Right lung (tissue), 2 donors: ENCODE measurements at regions not wholly inside any gene's neighbourhood (a gene's known extent, or its start where the extent isn't known, plus 50 kb on each side); places are given as distances from the start of the nearest gene placed in this dataset.
"Not testable (repeated sequence)": the region's sequence is repeated elsewhere in the genome, so short reads cannot be mapped to it uniquely, and the experiment has no call there.

ENCODE experiments used
- DNase-seq, 2 donors: peaks; one replicate each; pipeline ENCODE4 v3.0.0-alpha.2; 2013

GRCh38 chr10:46202405-46202804 is 84.4 kb upstream of the ANTXRL start:
- not testable (repeated sequence) for DNase-seq

GRCh38 chr10:46204482-46205102 is 82.2 kb upstream of the ANTXRL start:
- not testable (repeated sequence) for DNase-seq

GRCh38 chr10:46210427-46210826 is 76.4 kb upstream of the ANTXRL start:
- not testable (repeated sequence) for DNase-seq

DNA sequence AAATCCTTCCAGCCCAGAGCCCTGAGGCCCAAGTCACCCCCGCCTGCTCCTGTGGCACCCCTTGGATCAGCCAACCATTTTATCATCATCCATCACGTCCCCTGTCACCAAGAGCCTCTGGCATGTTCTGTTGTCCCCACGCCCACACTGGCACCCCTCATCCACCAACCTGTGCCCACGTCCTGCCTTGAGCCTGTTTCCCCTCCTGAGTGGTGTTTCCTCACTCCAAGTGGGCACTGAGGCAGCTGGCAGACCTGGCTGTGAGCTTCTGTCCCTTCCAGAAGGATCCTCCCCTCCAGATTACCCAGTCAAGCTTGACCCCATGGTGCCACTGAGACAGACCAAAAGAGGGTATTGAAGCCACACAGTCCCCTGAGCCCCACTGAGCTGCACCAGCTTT is 71.4 kb upstream of the ANTXRL start:
- DNase-seq = no peak

- no peak for DNase-seq
Observed at GRCh38 chr10:46216003-46216634, 70.7 kb upstream of the ANTXRL start.

GRCh38 chr10:46216836-46217751 is 69.7 kb upstream of the ANTXRL start:
- no peak for DNase-seq

GRCh38 chr10:46217752-46218453 is 68.9 kb upstream of the ANTXRL start:
- no peak for DNase-seq

GRCh38 chr10:46218921-46219320 is 67.9 kb upstream of the ANTXRL start:
- no peak for DNase-seq

GRCh38 chr10:46219431-46219990 is 67.3 kb upstream of the ANTXRL start:
- not testable (repeated sequence) for DNase-seq

- DNase-seq = no peak
Observed at GRCh38 chr10:46220187-46220586, 66.6 kb upstream of the ANTXRL start.

- DNase-seq = no peak
Observed at GRCh38 chr10:46220872-46221538, 65.8 kb upstream of the ANTXRL start.

GRCh38 chr10:46222364-46222935 is 64.3 kb upstream of the ANTXRL start:
- no peak for DNase-seq

GRCh38 chr10:46223064-46223480 is 63.7 kb upstream of the ANTXRL start:
- DNase-seq = no peak

GRCh38 chr10:46223626-46224413 is 63.0 kb upstream of the ANTXRL start:
- no peak for DNase-seq

DNA sequence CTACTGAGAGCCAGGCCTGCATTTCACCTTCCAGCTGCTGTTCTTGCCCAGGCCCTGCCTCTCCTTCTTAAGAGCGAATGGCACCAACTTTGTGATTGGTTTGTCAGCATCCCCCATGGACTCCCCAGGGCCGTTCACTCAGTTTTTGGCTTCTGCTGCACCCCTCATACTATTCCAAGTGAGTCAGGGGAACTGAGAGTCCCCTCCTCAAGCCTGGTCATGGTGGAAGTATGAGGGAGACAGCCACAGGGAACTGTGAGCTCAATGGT is 62.4 kb upstream of the ANTXRL start:
- DNase-seq = no peak

DNA sequence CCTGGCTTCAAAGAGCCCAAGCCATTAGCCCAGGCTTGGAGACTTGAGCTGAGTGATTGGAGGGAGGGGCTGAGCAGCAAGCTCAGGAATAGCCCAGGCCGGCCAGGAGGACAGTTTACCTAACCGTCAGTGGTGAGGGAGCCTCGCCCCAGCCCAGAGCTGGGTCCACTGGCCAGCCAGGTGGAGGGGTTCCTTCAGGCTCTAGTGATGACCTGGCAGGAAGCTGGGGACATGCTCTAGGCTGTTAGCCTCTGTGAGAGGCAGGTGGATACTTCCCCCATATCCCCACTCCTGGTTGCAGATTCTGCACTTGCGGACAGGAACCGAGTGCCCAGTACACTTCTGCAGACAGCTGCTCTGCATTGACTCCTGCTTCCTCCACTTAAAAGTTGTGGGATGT is 61.2 kb upstream of the ANTXRL start:
- no peak for DNase-seq

GRCh38 chr10:46226232-46226631 is 60.6 kb upstream of the ANTXRL start:
- no peak for DNase-seq

GRCh38 chr10:46226900-46227558 is 59.8 kb upstream of the ANTXRL start:
- DNase-seq = no peak

DNA sequence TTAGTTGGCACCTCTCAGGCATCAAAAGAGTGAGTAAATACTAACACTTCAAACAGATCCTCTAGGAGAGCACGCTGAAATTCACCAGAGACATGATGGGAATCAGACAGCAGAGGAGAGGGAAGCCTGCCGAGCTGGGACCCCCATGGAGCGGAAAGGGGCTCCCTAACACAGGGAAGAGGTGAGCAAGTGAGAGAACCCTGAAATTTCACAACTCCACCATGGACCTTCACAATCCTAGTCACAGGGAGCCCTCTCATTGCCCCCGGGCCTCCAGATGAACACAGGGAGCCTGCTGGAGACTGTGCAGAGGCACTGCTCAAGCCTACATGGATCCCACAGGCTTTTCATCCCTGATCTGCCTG is 59.2 kb upstream of the ANTXRL start:
- DNase-seq = no peak
